DMS79 treated with DMSO at 0.1 percent for 48 hours (cell line): ENCODE measurements at regions not wholly inside any gene's neighbourhood (a gene's known extent, or its start where the extent isn't known, plus 50 kb on each side); places are given as distances from the start of the nearest gene placed in this dataset.

Experiments used
- DNase-seq: peaks from one replicate; lab custom pipeline; 2025; lab: John Stamatoyannopoulos, UW

GRCh38 chr6:4295783-4296155 is 160.4 kb upstream of the ECI2 start:
- DNase-seq = no peak

- DNase-seq = no peak
Measured at GRCh38 chr6:4295058-4295782, 159.8 kb upstream of the ECI2 start.

- no peak for DNase-seq
Measured at GRCh38 chr6:4294636-4295035, 159.3 kb upstream of the ECI2 start.

GRCh38 chr6:4291453-4292403 is 156.4 kb upstream of the ECI2 start:
- no peak for DNase-seq

GRCh38 chr6:4289770-4290320 is 154.5 kb upstream of the ECI2 start:
- no peak for DNase-seq

GRCh38 chr6:4287811-4288244 is 152.5 kb upstream of the ECI2 start:
- DNase-seq = no peak

- DNase-seq = no peak
Measured at GRCh38 chr6:4287372-4287771, 152.0 kb upstream of the ECI2 start.

GRCh38 chr6:4282926-4283325 is 147.6 kb upstream of the ECI2 start:
- no peak for DNase-seq

GRCh38 chr6:4281341-4282293 is 146.2 kb upstream of the ECI2 start:
- DNase-seq = peak; percentile 19

- DNase-seq = peak; percentile 9
Measured at GRCh38 chr6:4280707-4281106, 145.3 kb upstream of the ECI2 start.

- DNase-seq = no peak
Measured at GRCh38 chr6:4280031-4280430, 144.7 kb upstream of the ECI2 start.

GRCh38 chr6:4274382-4275082 is 139.2 kb upstream of the ECI2 start:
- DNase-seq = no peak

GRCh38 chr6:4272996-4273395 is 137.6 kb upstream of the ECI2 start:
- no peak for DNase-seq

GRCh38 chr6:4271761-4272470 is 136.5 kb upstream of the ECI2 start:
- DNase-seq = no peak

GRCh38 chr6:4270776-4271175 is 135.4 kb upstream of the ECI2 start:
- no peak for DNase-seq

- no peak for DNase-seq
Measured at GRCh38 chr6:4270001-4270400, 134.6 kb upstream of the ECI2 start.

GRCh38 chr6:4268171-4268570 is 132.8 kb upstream of the ECI2 start:
- no peak for DNase-seq

- DNase-seq = no peak
Measured at GRCh38 chr6:4265740-4266139, 130.4 kb upstream of the ECI2 start.

GRCh38 chr6:4264601-4265000 is 129.2 kb upstream of the ECI2 start:
- DNase-seq = no peak

- DNase-seq = no peak
Measured at GRCh38 chr6:4264081-4264480, 128.7 kb upstream of the ECI2 start.
